ENCODE measurements at regions not wholly inside any gene's neighbourhood (a gene's known extent, or its start where the extent isn't known, plus 50 kb on each side); places are given as distances from the start of the nearest gene placed in this dataset.
"Not testable (repeated sequence)": the region's sequence is repeated elsewhere in the genome, so short reads cannot be mapped to it uniquely, and the experiment has no call there.

DNA sequence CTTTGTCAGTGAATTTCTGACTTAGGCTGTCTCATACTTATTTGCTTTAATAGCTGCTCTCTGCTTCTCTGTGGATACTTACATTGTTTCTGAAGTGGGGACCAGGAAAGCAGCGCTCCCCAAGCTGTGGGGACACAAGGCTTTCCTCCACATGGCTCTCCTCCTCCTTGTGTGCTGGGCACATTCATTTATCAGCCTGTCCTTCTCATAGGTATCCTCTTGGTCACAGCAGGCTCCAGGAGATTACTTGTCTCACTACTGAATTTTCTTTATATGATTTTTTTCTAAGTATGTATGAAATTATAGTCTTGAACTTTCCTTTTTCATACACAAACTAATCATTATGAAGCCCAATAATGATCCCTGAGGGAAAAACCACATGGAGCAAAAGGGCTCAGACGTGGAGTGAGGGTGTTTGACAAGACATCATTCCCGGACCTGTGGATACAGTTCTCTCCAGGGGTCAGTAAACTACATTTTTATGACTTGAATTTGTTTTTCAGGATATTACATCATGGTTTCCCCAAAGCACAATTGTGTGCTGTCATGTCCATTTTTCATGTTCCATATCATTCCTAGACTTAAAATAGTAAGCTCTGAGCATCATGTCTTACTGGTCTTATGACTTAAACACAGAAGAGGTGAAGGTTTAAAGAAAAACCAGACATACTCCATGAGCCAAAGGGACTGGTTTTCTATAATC, 234.5 kb downstream of the PCSK1 start:
- peaks cover 13% of the 10 kb centered on the region for H3K27me3 Mint-ChIP-seq

DNA sequence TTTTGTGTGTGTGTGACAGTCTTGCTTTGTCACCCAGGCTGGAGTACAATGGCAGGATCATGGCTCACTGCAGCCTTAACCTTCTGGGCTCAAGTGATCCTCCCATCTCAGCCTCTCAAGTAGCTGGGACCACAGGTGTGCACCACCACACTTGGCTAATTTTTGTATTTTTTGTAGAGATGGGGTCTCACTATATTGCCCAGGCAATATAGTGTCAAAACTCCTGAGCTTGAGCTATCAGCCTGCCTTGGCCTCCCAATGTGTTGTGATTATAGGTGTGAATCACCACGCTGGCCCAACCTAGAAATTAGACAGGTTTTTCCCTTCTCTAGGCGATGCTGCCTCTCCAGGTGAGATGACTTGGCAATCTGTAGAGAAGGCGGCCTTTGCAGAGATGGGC, 235.3 kb downstream of the PCSK1 start:
- H3K4me3 ChIP-seq (ENCODE audit: low read length); H3K4me3 Mint-ChIP-seq; H3K4me1 Mint-ChIP-seq (ENCODE audit: low read depth); H3K27ac ChIP-seq (ENCODE audit: low read depth in 1 of 2, low read length in 2 of 2); H3K36me3 Mint-ChIP-seq (ENCODE audit: low read depth); H3K36me3 ChIP-seq (ENCODE audit: insufficient read depth, low read length); ATAC-seq (ENCODE audit: poor library complexity); H3K27me3 ChIP-seq (ENCODE audit: control insufficient read depth in 1 of 2, insufficient read depth in 2 of 2, low read length in 2 of 2); H3K4me1 ChIP-seq (ENCODE audit: insufficient read depth, low read length); H3K27ac Mint-ChIP-seq; intact Hi-C loops (cut with DNase I, micrococcal nuclease); DNase-seq; POLR2A ChIA-PET; H3K9me3 Mint-ChIP-seq; H3K9me3 ChIP-seq (ENCODE audit: control insufficient read depth in 1 of 2, insufficient read depth in 1 of 2, low read length in 2 of 2): not testable (repeated sequence)
- CTCF ChIA-PET, result interaction anchor here (0.6 kb wide), 1 partner anchor 1432 kb away, joined by 3 read pairs; no protein-coding TSS in a partner anchor
- peaks cover 13% of the 10 kb centered on the region for H3K27me3 Mint-ChIP-seq

More for the DNA sequence above, 234.5 kb downstream of the PCSK1 start:
- intact Hi-C loops (cut with DNase I, micrococcal nuclease), result no loop called here
- H3K27ac ChIP-seq (ENCODE audit: low read depth in 1 of 2, low read length in 2 of 2), result no peak overlapping the region
- H3K4me3 Mint-ChIP-seq, result no peak overlapping the region
- H3K9me3 ChIP-seq (ENCODE audit: control insufficient read depth in 1 of 2, insufficient read depth in 1 of 2, low read length in 2 of 2), result no peaks in the 10 kb centered on the region
- no peaks in the 10 kb centered on the region for H3K4me1 ChIP-seq (ENCODE audit: insufficient read depth, low read length)
- TF ChIP-seq, protein P1, sequence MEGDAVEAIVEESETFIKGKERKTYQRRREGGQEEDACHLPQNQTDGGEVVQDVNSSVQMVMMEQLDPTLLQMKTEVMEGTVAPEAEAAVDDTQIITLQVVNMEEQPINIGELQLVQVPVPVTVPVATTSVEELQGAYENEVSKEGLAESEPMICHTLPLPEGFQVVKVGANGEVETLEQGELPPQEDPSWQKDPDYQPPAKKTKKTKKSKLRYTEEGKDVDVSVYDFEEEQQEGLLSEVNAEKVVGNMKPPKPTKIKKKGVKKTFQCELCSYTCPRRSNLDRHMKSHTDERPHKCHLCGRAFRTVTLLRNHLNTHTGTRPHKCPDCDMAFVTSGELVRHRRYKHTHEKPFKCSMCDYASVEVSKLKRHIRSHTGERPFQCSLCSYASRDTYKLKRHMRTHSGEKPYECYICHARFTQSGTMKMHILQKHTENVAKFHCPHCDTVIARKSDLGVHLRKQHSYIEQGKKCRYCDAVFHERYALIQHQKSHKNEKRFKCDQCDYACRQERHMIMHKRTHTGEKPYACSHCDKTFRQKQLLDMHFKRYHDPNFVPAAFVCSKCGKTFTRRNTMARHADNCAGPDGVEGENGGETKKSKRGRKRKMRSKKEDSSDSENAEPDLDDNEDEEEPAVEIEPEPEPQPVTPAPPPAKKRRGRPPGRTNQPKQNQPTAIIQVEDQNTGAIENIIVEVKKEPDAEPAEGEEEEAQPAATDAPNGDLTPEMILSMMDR (IDR thresholded peaks at IDR 0.05), result no peak
- H3K4me1 Mint-ChIP-seq (ENCODE audit: low read depth), result no peaks in the 10 kb centered on the region
- no peak overlapping the region for H3K27ac Mint-ChIP-seq
- no peaks in the 10 kb centered on the region for H3K36me3 ChIP-seq (ENCODE audit: insufficient read depth, low read length)
- ChIA-PET CTCF (interaction anchor here (0.6 kb wide), 1 partner anchor 1433 kb away, joined by 3 read pairs; no protein-coding TSS in a partner anchor), POLR2A (no interaction called here)
- H3K27me3 ChIP-seq (ENCODE audit: control insufficient read depth in 1 of 2, insufficient read depth in 2 of 2, low read length in 2 of 2), result no peaks in the 10 kb centered on the region
- no peak overlapping the region for H3K4me3 ChIP-seq (ENCODE audit: low read length)
- H3K9me3 Mint-ChIP-seq, result no peaks in the 10 kb centered on the region
- no peak for DNase-seq
- H3K36me3 Mint-ChIP-seq (ENCODE audit: low read depth), result no peaks in the 10 kb centered on the region
- no peak for ATAC-seq (ENCODE audit: poor library complexity)

DNA sequence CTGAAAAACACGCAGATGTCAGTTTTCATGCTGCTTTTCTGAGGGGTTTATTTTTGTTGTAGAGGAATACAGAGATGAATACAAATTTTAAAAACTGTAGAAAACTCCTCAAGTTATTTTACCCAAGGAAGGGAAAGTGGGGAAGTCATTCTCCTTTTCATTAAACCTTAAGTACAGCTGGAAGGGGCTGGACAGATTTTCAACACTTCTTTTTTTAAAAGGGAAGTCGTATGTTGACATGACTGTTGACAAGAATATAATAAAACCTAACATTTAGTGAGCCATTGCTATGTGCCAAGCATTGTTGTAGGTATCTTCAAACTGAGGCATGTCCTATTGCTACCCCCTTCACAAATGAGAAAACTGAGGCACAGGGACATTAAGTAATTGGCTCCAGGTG, 235.7 kb upstream of the ELL2 start:
- Mint-ChIP-seq H3K27ac (no peak overlapping the region), H3K4me3 (no peak overlapping the region), H3K4me1 (ENCODE audit: low read depth) (no peaks in the 10 kb centered on the region), H3K36me3 (ENCODE audit: low read depth) (no peaks in the 10 kb centered on the region), H3K27me3 (peaks cover 13% of the 10 kb centered on the region), H3K9me3 (no peaks in the 10 kb centered on the region)
- Histone ChIP-seq H3K36me3 (ENCODE audit: insufficient read depth, low read length) (no peaks in the 10 kb centered on the region), H3K9me3 (ENCODE audit: control insufficient read depth in 1 of 2, insufficient read depth in 1 of 2, low read length in 2 of 2) (no peaks in the 10 kb centered on the region), H3K27me3 (ENCODE audit: control insufficient read depth in 1 of 2, insufficient read depth in 2 of 2, low read length in 2 of 2) (no peaks in the 10 kb centered on the region), H3K27ac (ENCODE audit: low read depth in 1 of 2, low read length in 2 of 2) (no peak overlapping the region), H3K4me3 (ENCODE audit: low read length) (no peak overlapping the region), H3K4me1 (ENCODE audit: insufficient read depth, low read length) (no peaks in the 10 kb centered on the region)
- ChIA-PET POLR2A (no interaction called here), CTCF (no interaction called here)
- DNase-seq (no peak), ATAC-seq (ENCODE audit: poor library complexity) (no peak)
- TF ChIP-seq, protein P1 (IDR thresholded peaks at IDR 0.05), result no peak
- intact Hi-C loops (cut with DNase I, micrococcal nuclease), result no loop called here

DNA sequence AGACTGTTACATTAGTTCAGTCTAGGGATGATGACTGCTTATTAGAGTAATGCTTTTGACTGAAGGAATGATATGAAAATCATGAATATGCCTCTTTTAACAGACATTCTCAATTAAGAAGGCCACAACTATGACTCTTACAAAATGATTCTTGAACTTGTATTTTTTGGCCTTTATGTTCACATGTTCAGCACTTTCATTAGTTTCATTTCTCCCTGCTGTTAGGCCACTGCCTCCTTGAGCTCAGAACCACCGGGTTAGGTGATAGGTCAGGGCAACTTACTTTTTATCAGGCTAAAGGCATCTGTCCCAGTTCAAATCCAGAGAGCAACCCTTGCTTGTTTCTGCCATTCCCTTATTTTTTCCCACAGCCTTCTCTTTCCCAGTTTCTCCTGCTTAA, 235.2 kb upstream of the ELL2 start:
- no peak overlapping the region for H3K27ac ChIP-seq (ENCODE audit: low read depth in 1 of 2, low read length in 2 of 2)
- ATAC-seq (ENCODE audit: poor library complexity) (no peak), DNase-seq (no peak)
- H3K36me3 ChIP-seq (ENCODE audit: insufficient read depth, low read length), result no peaks in the 10 kb centered on the region
- Mint-ChIP-seq H3K27ac (no peak overlapping the region), H3K36me3 (ENCODE audit: low read depth) (no peaks in the 10 kb centered on the region), H3K9me3 (no peaks in the 10 kb centered on the region), H3K27me3 (peaks cover 13% of the 10 kb centered on the region), H3K4me3 (no peak overlapping the region), H3K4me1 (ENCODE audit: low read depth) (no peaks in the 10 kb centered on the region)
- ChIA-PET CTCF (no interaction called here), POLR2A (no interaction called here)
- no peaks in the 10 kb centered on the region for H3K9me3 ChIP-seq (ENCODE audit: control insufficient read depth in 1 of 2, insufficient read depth in 1 of 2, low read length in 2 of 2)
- TF ChIP-seq, protein P1 (IDR thresholded peaks at IDR 0.05), result no peak
- no peaks in the 10 kb centered on the region for H3K4me1 ChIP-seq (ENCODE audit: insufficient read depth, low read length)
- H3K4me3 ChIP-seq (ENCODE audit: low read length), result no peak overlapping the region
- intact Hi-C loops (cut with DNase I, micrococcal nuclease), result no loop called here
- H3K27me3 ChIP-seq (ENCODE audit: control insufficient read depth in 1 of 2, insufficient read depth in 2 of 2, low read length in 2 of 2), result no peaks in the 10 kb centered on the region

Data from CD4-positive, alpha-beta T cell (primary cell).